Thyroid gland (tissue), 4 donors: ENCODE measurements at regions not wholly inside any gene's neighbourhood (a gene's known extent, or its start where the extent isn't known, plus 50 kb on each side); places are given as distances from the start of the nearest gene placed in this dataset.

ENCODE experiments used
- POLR2A ChIP-seq, 2 donors: fragments of 450-650 bp; IDR thresholded peaks; one replicate each; pipeline ENCODE4 v1.6.1; 2017; ENCODE audit warnings: antibody characterized with exemption in 2 of 2, mild to moderate bottlenecking in 2 of 2, moderate library complexity in 1 of 2
- TF ChIP-seq, protein P1 (sequence below), 6 experiments: fragments of 200-600 bp in 3 of 6; fragments of 450-650 bp in 3 of 6; sonication (generic) in 3 of 6; IDR thresholded peaks; one replicate each; pipeline ENCODE4 v1.5.1; 2016 to 2019; ENCODE audit warnings: antibody characterized with exemption in 6 of 6, mild to moderate bottlenecking in 2 of 6, inconsistent platforms in 1 of 6, moderate library complexity in 1 of 6

DNA sequence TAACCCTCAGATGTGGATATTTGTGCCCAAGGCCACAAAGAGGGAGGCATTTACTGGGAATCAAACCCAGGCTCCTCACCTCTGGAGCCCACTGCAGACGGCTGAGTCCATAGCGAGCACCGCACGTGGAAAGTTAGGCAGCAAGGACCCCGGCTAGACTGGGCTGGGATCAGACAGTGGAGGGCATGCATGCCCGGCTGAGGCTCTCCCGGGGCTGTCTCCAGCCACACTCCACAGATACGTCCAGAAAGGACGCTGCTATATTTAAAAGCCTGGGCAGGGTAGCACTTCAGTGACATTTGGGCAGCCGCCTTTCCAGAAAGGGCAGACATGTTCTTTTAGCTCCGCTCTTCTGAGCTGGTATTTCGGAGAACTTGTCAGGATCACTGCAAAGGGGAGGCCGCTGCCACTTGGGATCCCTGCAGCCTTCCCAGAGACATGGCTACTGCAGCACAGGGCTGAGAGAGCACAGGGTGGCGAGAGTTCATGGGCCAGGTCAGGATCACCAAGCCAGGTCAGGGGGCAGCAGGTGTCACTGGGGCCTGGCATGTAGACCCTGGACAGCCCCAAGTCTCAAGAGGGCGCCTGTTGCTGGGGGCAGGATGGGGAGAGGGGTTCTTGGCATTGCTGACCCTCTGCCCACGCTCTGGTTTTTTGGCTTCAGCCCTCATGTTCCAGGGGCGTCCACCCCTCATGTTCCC lies 121.7 kb downstream of the PHETA1 start:
- TF ChIP-seq, protein P1, sequence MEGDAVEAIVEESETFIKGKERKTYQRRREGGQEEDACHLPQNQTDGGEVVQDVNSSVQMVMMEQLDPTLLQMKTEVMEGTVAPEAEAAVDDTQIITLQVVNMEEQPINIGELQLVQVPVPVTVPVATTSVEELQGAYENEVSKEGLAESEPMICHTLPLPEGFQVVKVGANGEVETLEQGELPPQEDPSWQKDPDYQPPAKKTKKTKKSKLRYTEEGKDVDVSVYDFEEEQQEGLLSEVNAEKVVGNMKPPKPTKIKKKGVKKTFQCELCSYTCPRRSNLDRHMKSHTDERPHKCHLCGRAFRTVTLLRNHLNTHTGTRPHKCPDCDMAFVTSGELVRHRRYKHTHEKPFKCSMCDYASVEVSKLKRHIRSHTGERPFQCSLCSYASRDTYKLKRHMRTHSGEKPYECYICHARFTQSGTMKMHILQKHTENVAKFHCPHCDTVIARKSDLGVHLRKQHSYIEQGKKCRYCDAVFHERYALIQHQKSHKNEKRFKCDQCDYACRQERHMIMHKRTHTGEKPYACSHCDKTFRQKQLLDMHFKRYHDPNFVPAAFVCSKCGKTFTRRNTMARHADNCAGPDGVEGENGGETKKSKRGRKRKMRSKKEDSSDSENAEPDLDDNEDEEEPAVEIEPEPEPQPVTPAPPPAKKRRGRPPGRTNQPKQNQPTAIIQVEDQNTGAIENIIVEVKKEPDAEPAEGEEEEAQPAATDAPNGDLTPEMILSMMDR (IDR thresholded peaks at IDR 0.05), result no peak
- no peak for TF ChIP-seq POLR2A (IDR thresholded peaks at IDR 0.05)
